OCI-LY7 (cell line): ENCODE measurements at regions not wholly inside any gene's neighbourhood (a gene's known extent, or its start where the extent isn't known, plus 50 kb on each side); places are given as distances from the start of the nearest gene placed in this dataset.

Source experiments
- BruUV-seq: library from RNA; stranded (reverse); fragments of 400-500 nt; replicated peaks from 2 replicates; lab custom pipeline; 2021; lab: Mats Ljungman, UMichigan
- CTCF ChIA-PET: fragments of 300-600 bp; sonication (Branson Sonifier 250); formaldehyde crosslinking; loops from one replicate; lab custom pipeline; 2022; ENCODE audit warnings: antibody characterized with exemption; ENCODE audit not compliant: unreplicated experiment; lab: Charles Lee
- POLR2A ChIA-PET: fragments of 300-600 bp; sonication (Branson Sonifier 250); formaldehyde crosslinking; loops from one replicate; lab custom pipeline; 2022; ENCODE audit warnings: antibody characterized with exemption; lab: Charles Lee
- DNase-seq: peaks from one replicate; pipeline ENCODE4 v3.0.0-alpha.2; 2015; ENCODE audit warnings: low spot score
- H2AFZ ChIP-seq: fragments of 200-600 bp; sonication (generic), shearing (Covaris generic); 2 replicates; pipeline ENCODE4 v1.6.1; 2014; ENCODE audit warnings: mild to moderate bottlenecking, antibody characterized with exemption, low read length, moderate library complexity
- H3K27ac ChIP-seq: fragments of 200-600 bp; sonication (generic); 2 replicates; pipeline ENCODE4 v1.5.1; 2014; ENCODE audit warnings: mixed run types, low read depth, mild to moderate bottlenecking, moderate library complexity, low read length, inconsistent platforms; ENCODE audit not compliant: poor library complexity, severe bottlenecking
- H3K36me3 ChIP-seq: fragments of 200-600 bp; sonication (generic); 2 replicates; pipeline ENCODE4 v1.6.1; 2014; ENCODE audit warnings: mild to moderate bottlenecking, antibody characterized with exemption, low read length, moderate library complexity, mixed read lengths; ENCODE audit not compliant: insufficient read depth
- H3K4me1 ChIP-seq: fragments of 200-600 bp; sonication (generic); 2 replicates; pipeline ENCODE4 v1.5.1; 2014; ENCODE audit warnings: mild to moderate bottlenecking, low read length; ENCODE audit not compliant: insufficient read depth, poor library complexity, severe bottlenecking
- H3K4me2 ChIP-seq: fragments of 200-600 bp; sonication (generic); 2 replicates; pipeline ENCODE4 v1.6.1; 2014; ENCODE audit warnings: mild to moderate bottlenecking, low read length
- H3K4me3 ChIP-seq: fragments of 200-600 bp; sonication (generic); 2 replicates; pipeline ENCODE4 v1.5.1; 2014; ENCODE audit warnings: mild to moderate bottlenecking, low read depth, low read length; ENCODE audit not compliant: poor library complexity, severe bottlenecking
- H3K79me2 ChIP-seq: fragments of 200-600 bp; sonication (generic); 2 replicates; pipeline ENCODE4 v1.6.1; 2016; ENCODE audit warnings: low read depth, mild to moderate bottlenecking, low read length, moderate library complexity, mixed read lengths; ENCODE audit not compliant: insufficient read depth
- H3K9me2 ChIP-seq: fragments of 200-600 bp; sonication (generic); 2 replicates; pipeline ENCODE4 v1.6.1; 2016; ENCODE audit warnings: mild to moderate bottlenecking, low read length, mixed read lengths; ENCODE audit not compliant: insufficient read depth
- H3K9me3 ChIP-seq: fragments of 200-600 bp; sonication (generic); 2 replicates; pipeline ENCODE4 v1.6.1; 2014; ENCODE audit warnings: mild to moderate bottlenecking, mixed run types, low read length, mixed read lengths
- H4K20me1 ChIP-seq: fragments of 200-600 bp; sonication (generic); 2 replicates; pipeline ENCODE4 v1.6.1; 2014; ENCODE audit warnings: mild to moderate bottlenecking, antibody characterized with exemption, low read length, moderate library complexity, mixed read lengths; ENCODE audit not compliant: insufficient read depth
- EZH2phosphoT487 ChIP-seq: fragments of 200-600 bp; sonication (generic); IDR thresholded peaks from 2 replicates; pipeline ENCODE4 v1.6.1; 2018; ENCODE audit warnings: low read depth, borderline replicate concordance, mild to moderate bottlenecking, mixed run types, antibody characterized with exemption, low read length, moderate library complexity, mixed read lengths
- intact Hi-C: fragments of 100-400 bp; cut with micrococcal nuclease; formaldehyde crosslinking; loops from one replicate; pipeline ENCODE4 v1.10.0; 2022; ENCODE audit not compliant: unreplicated experiment
- TF ChIP-seq, protein P1 (sequence below): fragments of 200-600 bp; sonication (generic); conservative IDR thresholded peaks from 2 replicates; pipeline ENCODE4 v1.5.1; 2014; ENCODE audit warnings: mild to moderate bottlenecking, antibody characterized with exemption, low read length, moderate library complexity, mixed read lengths

DNA sequence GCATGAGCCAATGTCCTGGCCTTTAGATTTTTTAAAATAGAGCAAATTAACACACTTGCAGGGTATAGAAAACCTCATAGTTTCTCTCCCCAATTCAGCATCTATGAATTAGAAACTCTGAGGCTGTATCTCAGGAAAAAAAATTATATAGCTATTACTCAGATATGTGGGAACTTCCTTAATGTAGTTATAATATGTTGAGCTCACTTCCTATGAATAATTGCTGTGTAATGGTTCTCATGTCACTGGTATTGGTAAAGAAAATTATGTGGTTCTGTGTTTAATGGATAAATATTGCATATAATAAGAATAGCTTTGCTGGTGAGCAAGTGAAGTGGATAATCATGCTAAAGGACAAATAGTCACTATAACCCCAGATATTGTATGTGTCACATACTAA, 2019.8 kb downstream of the NCAM2 start:
- POLR2A ChIA-PET = interaction anchor here (1.0 to 2.4 kb wide), 3 partner anchors 11 to 57 kb away, joined by 3 to 10 read pairs (median 3); no protein-coding TSS in a partner anchor
- TF ChIP-seq, protein P1, sequence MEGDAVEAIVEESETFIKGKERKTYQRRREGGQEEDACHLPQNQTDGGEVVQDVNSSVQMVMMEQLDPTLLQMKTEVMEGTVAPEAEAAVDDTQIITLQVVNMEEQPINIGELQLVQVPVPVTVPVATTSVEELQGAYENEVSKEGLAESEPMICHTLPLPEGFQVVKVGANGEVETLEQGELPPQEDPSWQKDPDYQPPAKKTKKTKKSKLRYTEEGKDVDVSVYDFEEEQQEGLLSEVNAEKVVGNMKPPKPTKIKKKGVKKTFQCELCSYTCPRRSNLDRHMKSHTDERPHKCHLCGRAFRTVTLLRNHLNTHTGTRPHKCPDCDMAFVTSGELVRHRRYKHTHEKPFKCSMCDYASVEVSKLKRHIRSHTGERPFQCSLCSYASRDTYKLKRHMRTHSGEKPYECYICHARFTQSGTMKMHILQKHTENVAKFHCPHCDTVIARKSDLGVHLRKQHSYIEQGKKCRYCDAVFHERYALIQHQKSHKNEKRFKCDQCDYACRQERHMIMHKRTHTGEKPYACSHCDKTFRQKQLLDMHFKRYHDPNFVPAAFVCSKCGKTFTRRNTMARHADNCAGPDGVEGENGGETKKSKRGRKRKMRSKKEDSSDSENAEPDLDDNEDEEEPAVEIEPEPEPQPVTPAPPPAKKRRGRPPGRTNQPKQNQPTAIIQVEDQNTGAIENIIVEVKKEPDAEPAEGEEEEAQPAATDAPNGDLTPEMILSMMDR = no peak
- TF ChIP-seq EZH2phosphoT487 = no peak
- Histone ChIP-seq H4K20me1 (no peaks in the 10 kb centered on the region), H3K4me2 (no peak overlapping the region), H3K9me2 (no peaks in the 10 kb centered on the region), H3K4me3 (no peak overlapping the region), H3K9me3 (peaks cover 11% of the 10 kb centered on the region; the same call in 1 of the 2 replicates), H3K79me2 (no peaks in the 10 kb centered on the region), H3K4me1 (no peaks in the 10 kb centered on the region), H2AFZ (no peak overlapping the region), H3K27ac (no peak overlapping the region), H3K36me3 (no peaks in the 10 kb centered on the region)
- intact Hi-C loops = no loop called here
- CTCF ChIA-PET = no interaction called here
- DNase-seq = no peak
- no TSS peak for BruUV-seq

DNA sequence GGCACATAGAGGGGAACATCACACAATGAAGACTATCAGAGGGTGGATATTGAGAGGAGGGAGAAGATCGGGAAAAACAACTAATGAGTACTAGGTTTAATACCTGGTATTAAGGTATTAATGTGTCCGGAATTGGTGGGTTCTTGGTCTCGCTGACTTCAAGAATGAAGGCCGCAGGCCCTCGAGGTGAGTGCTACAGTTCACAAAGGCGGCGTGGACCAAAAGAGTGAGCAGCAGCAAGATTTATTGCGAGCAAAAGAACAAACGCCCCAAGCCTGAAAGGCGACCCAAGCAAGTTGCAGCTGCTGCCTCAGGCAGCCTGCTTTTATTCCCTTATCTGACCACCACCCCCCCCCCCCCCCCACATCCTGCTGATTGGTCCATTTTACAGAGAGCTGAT, 2022.8 kb downstream of the NCAM2 start:
- Histone ChIP-seq H3K9me3 (peaks cover 15% of the 10 kb centered on the region; the same call in 1 of the 2 replicates), H2AFZ (no peak overlapping the region), H3K9me2 (no peaks in the 10 kb centered on the region), H3K27ac (no peak overlapping the region), H3K36me3 (no peaks in the 10 kb centered on the region), H4K20me1 (no peaks in the 10 kb centered on the region), H3K4me2 (no peak overlapping the region), H3K4me3 (no peak overlapping the region), H3K79me2 (no peaks in the 10 kb centered on the region), H3K4me1 (no peaks in the 10 kb centered on the region)
- intact Hi-C loops = no loop called here
- DNase-seq = no peak
- ChIA-PET CTCF (no interaction called here), POLR2A (interaction anchor here (0.6 kb wide), 1 partner anchor 331 kb away, joined by 4 read pairs; no protein-coding TSS in a partner anchor)
- TF ChIP-seq, protein P1 = no peak
- TF ChIP-seq EZH2phosphoT487 = no peak
- no TSS peak for BruUV-seq

DNA sequence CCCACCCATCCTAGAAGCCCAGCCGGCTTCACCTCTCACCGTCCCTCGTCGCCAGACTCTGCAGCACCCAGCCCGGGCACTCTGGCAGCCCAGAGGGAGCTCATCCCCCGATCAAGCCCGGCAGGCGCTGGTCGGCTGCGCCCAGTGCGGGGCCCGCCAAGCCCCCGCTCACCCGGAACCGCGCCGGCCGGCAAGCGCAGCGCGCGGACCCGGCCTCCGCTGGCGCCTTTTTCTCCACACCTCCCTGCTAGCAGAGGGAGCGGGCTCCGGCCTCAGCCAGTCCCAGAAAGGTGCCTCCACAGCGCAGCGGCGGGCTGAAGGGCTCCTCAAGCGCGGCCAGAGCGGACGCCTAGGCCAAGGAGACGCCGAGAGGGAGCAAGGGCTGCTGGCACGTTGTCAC, 2023.3 kb downstream of the NCAM2 start:
- peaks cover 19% of the 10 kb centered on the region; the same call in 1 of the 2 replicates for H3K9me3 ChIP-seq
- no TSS peak for BruUV-seq

More for the DNA sequence above, 2023.3 kb downstream of the NCAM2 start:
- Histone ChIP-seq H4K20me1 (no peaks in the 10 kb centered on the region), H2AFZ (no peak overlapping the region), H3K4me3 (no peak overlapping the region), H3K79me2 (no peaks in the 10 kb centered on the region), H3K9me2 (no peaks in the 10 kb centered on the region), H3K4me2 (no peak overlapping the region), H3K27ac (no peak overlapping the region), H3K36me3 (no peaks in the 10 kb centered on the region), H3K4me1 (no peaks in the 10 kb centered on the region)
- intact Hi-C loops = no loop called here
- CTCF ChIA-PET = no interaction called here
- no peak for TF ChIP-seq EZH2phosphoT487
- TF ChIP-seq, protein P1 = no peak
- no peak for DNase-seq
- POLR2A ChIA-PET = interaction anchor here (0.6 kb wide), 1 partner anchor 330 kb away, joined by 4 read pairs; no protein-coding TSS in a partner anchor
